A172 (cell line): ENCODE measurements at regions not wholly inside any gene's neighbourhood (a gene's known extent, or its start where the extent isn't known, plus 50 kb on each side); places are given as distances from the start of the nearest gene placed in this dataset.
"Not testable (repeated sequence)": the region's sequence is repeated elsewhere in the genome, so short reads cannot be mapped to it uniquely, and the experiment has no call there.

Source experiments
- DNase-seq: peaks from one replicate; pipeline ENCODE4 v3.0.0-alpha.2; 2015; ENCODE audit warnings: low spot score

- DNase-seq = no peak
Measured at GRCh38 chr10:15430969-15431771, 60.1 kb upstream of the FAM171A1 start.

GRCh38 chr10:15428681-15429080 is 57.6 kb upstream of the FAM171A1 start:
- DNase-seq = no peak

DNA sequence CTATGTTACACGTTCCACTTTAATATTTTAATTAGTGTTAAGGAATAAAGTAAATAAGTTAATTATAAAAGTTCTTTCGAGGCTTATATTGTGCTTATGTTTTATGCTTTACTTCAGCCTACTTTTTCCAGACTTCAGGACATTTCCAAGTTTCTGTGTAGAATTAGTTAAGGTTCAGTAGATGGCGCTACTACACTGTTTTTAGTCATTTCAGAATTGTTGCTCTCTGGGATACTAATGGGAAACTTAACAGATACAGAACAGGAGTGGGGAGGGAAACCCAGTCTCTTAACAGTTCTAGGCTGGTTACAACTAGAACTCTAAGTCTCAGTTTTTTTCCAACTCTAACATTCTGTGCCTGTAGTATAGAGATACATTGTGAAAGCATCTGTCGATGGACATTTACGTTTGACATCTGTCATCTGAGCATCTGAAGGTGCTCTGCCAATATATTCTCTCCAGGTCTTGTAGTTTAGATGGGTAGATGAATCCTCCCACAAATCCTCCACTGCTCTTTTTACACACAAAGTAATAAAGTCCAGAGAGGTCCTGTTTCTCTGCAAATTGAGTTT is 56.8 kb upstream of the FAM171A1 start:
- peak; percentile 50 for DNase-seq

DNA sequence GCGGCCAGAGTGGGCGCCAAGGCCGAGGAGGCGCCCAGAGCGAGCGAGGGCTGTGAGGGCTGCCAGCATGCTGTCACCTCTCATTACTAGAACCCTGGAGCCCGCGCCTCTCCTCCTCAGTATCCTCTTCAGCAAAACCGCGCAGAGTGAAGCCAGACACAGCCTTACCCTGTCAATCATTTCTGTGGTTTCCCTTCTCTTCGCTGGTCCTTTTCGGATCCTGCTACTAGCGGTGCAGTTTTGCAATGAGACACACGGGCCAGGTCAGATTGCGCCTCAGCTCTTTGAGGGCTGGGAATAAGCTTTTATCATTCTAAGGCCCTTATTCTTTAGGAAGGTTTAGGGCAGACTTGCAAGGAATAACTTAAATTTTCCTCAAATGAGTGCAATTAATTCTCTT is 55.5 kb upstream of the FAM171A1 start:
- no peak for DNase-seq

GRCh38 chr10:15426115-15426514 is 55.0 kb upstream of the FAM171A1 start:
- DNase-seq = no peak

DNA sequence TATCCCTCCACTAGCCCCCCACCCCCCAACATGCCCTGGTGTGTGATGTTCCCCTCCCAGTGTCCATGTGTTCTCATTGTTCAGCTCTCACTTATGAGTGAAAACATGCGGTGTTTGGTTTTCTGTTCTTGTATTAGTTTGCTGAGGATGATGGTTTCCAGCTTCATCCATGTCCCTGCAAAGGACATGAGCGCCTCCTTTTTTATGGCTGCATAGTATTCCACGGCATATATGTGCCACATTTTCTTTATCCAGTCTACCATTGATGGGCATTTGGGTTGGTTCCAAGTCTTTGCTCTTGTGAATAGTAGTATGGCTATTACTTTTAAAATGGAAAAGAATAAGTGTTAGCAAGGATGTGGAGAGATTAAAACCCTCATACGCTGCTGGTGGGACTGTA is 50.8 kb upstream of the FAM171A1 start:
- not testable (repeated sequence) for DNase-seq
